CD1c-positive myeloid dendritic cell (primary cell): ENCODE measurements at regions not wholly inside any gene's neighbourhood (a gene's known extent, or its start where the extent isn't known, plus 50 kb on each side); places are given as distances from the start of the nearest gene placed in this dataset.
"Not testable (repeated sequence)": the region's sequence is repeated elsewhere in the genome, so short reads cannot be mapped to it uniquely, and the experiment has no call there.

ENCODE experiments used
- DNase-seq: peaks from one replicate; pipeline ENCODE4 v3.0.0-alpha.2; 2016; ENCODE audit errors: extremely low spot score

DNA sequence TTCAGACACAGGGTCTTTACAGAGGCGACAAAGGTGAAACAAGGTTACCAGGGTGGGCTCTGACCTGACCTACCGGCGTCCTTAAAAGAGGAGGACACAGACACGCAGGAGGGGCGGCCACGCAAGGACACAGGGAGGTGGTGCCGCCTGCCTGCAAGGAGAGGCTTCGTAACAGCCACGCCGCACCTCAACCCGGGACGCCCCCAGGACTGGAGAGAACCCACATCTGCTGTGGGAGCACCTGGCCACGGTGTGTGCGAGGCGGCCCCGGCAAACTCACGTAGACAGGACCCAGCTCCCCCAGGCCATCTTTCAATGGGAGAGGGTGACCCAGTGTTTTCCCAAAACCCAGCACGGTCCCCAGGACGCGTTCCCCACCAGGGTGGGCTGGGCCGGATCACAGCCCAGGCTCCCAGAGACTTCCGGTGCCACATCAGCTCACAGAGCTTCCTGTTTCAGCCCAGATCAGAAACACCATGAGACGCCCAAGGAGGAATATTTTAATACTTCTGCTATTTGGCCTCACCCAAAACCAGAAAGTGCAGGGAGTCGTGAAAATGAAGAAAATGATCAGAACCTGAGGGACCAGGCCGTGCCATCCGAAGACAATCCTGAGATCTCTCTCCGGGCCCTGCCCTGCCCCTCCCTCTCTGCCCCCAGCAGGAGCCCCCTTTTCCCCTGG, 5417.4 kb upstream of the TPTE start:
- not testable (repeated sequence) for DNase-seq

DNA sequence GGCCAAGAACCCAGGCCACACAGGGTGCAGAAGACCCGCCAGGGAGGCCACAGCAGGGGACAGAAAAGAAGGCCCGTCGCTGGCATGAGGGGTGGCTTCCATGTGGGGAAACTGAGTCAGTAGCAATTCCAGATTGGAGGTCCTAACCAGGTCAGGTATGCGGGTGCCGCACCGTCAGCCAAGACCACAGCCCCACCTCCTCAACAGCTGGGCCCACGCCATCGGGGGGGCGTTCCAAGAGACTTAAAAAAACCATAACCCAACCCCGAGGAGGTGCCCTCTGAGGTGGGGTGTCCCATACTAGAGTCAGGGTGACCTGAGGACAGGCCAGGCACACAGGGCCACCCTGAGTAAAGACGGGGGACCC, 5416.8 kb upstream of the TPTE start:
- DNase-seq = not testable (repeated sequence)

DNA sequence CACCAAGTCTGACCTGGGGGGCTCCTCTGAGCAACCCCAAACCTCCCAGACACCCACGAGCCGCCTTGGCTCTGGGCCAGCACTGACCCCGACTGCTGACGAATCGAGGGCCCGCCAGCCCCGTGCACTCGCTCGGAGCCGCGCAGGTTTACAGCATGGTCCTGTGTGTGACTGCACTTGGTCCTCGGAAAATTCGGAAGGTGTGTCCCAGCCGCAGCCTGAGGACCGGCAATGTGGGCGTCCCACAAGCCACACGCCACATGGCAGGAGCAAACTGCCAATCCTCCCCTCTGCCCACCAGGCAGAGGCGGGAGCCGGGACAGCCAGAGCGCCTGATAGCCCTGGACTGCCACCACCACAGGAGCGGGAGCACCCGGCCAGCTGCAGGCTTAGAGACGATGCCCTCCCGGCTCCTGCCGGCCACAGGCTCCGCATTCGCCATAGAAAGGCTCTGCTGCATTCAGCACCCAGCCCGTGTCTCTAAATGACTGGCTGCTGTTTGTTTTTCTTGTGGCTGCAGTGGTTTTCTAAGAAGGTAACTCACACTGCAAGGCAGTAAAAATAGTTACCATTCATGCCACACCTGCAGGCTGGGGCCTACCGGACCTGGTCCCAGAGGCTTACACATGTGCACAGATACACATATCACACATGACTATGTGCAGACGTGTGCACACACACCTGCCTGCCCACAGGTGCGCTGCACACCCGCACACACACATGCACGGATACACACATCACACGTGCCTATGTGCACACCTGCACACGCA, 5415.3 kb upstream of the TPTE start:
- peak; percentile 1 for DNase-seq

DNA sequence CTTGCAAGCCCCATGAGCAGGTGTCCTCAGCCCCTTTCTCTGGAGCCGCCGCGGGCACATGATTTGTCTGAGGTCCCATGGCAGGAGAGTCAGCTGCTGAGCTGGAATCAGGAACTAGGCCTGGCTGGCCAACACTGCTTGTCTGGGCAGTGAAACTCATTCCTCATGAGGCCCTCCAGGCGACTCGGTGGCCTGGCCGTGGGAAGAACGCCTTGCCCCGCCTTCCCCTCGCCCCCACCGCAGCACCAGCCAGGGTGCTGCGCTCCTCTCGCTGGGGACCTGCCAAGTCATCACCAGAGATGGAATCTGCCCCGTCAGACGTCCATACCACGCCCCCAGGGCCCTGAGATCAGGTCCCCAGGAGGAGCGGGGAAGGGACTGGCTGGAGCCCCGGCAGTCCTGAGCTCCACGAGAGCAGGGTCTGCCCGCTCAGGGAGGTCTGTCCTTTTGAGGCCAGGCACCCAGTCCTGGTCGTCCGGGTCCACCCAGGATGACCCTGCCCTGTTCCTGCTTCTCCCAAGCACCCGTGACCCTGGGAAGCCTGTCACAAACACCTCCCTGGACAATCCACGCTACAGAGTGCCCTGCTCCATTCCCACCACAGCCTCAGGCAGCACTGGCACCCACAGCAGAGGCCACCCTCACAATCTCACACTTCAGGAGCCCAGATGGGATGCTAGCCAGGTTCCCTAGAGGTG, 5414.5 kb upstream of the TPTE start:
- DNase-seq = not testable (repeated sequence)

DNA sequence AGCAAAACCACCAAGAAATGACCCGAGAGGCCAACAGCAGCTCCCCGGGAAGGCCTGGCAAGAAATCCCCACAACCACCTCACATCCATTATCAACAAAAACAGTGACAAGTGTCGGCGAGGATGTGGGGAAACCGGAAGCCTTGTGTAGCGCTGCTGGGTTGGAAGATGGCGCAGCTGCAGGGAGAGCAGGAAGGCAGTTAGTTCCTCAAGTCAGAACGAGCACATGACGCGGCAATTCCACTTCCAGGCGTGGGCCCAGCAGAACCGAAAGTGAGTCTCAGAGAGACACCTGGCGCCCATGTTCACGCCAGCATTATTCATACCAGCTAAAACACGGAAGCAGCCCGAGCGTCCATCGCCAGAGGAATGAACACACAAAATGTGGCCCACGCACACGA, 5413.7 kb upstream of the TPTE start:
- not testable (repeated sequence) for DNase-seq

DNA sequence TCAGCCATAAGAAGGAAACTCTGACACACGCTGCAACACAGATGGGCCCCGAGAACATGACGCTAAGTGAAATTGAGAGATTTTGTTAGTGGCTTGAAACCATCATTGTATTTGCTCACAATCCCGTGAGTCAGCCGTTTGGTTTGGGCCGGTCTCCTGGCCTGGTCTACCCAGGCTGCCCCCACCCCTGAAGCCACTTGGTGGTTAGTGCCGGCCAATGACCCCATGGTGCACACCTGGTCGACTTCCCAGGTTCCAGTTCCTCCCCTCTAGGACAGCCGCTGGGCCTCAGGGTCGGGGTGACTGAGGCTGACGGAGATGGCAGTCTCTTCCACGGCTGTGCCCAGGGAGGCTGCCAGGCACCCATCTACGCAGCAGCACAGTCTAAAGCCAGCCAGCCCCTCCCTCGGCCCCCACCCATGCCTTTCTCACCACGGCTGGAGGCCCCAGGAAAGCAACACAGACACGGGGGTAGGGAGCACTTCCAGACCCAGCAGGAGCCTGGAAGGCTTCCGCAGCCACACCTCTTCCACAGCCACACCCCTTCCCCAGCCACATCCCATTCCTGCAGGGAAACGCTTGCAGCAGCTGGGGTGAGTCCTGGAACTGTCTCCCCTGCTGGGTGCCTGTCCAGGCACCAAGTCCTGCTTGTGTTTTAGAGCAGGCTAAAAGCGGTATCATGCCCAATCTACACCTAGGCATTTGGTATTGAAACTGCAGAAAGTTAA, 5413.2 kb upstream of the TPTE start:
- not testable (repeated sequence) for DNase-seq

DNA sequence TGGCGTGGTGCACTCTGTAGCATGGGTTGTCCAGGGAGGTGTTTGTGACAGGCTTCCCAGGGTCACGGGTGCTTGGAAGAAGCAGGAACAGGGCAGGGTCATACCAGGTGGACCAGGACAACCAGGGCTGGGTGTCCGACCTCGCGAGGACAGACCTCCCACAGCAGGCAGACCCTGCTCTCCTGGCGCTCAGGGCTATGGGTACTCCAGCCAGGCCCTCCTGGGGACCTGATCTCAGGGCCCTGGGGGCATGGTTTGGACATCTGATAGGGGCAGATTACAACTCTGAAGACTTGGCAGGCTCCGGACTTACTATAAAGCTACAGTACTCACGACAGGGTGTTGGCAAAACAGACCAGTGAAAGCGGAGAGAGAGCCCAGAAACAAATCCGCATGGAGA, 5410.2 kb upstream of the TPTE start:
- not testable (repeated sequence) for DNase-seq

DNA sequence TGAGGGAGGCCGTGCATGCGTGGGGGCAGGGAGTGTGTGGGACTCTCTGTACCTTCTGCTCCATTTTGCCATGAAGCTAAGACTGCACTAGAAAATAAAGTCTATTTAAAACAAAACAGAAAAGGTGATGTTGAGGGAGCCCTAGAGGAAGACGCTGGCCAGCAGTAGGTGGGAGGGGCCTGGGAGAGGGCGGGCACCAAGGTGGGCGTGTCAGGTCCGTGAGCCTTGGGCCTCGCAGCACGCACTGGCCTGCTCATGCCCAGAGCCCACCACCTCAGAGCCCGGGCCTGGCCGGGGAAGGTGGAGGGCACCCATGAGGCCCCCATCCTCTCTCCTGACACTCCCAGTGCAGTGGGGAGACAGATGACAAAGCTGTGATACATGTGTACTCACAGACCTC, 5408.3 kb upstream of the TPTE start:
- not testable (repeated sequence) for DNase-seq

DNA sequence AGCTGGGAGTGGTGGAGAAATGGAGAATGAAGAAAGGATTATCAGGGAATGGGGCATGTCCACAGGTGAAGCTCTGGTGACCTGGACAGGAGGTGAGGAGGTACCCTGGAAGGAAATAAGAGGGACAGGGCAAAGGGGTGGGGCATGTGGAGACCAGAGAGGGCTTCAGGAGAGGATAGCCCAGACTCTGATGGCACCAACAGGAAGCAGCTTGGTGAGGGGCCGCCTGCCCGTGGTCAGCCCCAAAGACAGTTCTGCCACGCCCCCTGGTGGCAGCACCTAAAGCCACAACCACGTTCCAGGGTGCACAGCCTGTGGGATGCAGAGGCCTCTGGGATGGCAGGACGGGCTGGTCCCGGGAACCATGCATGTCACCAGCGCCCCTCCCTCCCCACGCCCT, 5406.9 kb upstream of the TPTE start:
- not testable (repeated sequence) for DNase-seq

DNA sequence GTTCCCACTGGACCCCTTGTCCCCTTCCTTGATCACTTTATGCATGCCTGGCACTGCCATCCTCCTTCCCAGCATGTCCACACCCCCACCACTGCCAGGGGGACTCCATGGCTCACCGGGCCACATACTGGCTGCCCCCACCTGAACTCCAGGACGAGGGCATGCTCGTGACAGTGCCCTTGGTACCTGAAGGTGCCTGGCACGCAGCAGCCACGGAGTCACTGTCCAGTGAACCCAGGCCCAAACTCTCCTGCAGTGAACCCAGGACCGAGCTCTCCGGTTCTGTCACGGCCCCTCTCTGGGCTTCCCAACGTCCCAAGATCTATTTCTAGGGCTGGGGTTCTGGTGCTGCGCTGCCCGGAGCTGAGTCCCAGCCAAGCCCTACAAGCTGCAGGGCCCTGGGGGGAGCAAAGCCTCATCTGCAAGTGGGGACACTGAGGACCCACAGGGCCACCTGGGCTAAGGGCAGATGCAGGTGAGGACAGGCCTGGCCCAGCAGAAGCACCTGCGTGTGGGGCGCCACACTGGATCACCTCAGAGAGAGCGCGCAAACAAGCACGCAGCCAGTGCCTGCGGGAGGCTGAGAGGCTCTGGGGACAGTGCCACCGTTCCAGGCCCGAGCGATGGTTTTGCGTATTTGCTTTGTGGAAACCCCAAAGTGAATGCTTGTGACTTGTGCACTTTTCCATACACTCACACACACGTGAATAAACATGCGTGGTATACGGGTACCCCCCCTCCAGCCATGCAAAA, 5406.3 kb upstream of the TPTE start:
- DNase-seq = not testable (repeated sequence)

DNA sequence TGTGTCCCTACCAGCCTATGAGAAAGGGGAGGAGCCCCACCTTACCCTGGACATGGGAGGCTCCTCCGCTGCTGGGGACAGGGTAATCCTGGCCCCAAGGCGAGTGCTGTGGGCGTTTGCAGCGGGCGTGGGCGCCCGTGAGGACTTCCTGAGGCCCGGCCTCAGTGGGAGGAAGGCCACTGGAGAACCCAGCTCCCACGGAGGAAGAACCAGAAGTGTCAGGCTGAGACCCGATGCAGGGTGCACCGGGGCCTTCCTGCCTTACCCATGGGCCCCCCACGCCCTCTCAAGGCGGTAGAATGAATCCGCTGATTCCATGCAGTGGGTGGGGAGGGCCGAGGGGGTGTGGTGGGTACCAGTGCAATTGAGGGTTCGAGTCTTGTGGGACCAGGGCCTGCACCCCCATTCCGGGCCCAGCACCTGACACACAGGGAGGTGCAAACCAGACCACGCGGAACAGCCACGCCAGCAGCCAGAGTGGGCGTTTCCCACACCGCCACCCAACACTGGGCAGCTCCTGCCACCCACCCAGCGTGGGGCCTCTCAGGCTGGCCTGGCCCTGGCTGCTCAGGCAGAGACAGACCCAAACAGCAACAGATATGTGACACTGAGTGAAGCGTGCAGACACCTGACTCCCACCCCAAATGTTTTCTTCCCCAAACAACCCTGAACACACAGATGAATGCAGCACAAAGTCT, 5405.6 kb upstream of the TPTE start:
- DNase-seq = peak; percentile 50

DNA sequence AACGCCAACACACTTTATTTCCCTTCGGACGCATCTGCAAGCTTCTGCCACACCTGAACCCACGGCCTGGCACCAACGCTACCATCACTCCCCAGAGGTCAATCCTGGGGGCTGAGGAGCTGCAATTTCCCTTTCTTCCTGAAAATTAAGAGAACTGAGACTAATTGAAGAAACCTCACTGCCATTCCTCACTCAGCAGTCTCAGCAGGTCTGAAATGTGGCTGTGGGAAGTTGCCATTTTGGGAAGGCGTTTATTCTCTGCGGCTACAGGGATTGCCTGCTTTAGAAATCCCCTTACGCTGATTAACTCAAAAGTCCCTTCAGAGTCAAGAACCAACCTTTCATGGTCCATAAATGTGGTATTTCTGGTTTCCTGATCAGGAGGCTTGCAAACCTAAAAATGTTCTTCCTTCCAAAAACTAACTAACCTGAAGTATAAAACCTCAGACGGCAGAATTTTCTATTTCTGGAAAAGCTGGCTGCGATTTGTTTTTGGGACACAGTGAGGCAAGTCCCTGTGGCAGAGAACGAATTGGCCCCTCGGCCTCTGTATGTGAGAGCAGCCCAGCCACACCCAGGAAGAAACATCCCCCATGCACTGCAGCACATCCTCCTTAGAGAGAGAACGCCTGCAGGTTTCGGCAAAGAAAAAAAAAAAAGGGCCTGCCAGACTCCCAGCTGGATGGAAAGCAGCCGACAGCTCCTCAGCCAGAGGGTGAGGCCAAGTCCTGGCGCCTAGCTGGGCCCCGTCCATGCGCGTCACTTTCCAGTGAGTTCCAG, 5404.8 kb upstream of the TPTE start:
- not testable (repeated sequence) for DNase-seq

DNA sequence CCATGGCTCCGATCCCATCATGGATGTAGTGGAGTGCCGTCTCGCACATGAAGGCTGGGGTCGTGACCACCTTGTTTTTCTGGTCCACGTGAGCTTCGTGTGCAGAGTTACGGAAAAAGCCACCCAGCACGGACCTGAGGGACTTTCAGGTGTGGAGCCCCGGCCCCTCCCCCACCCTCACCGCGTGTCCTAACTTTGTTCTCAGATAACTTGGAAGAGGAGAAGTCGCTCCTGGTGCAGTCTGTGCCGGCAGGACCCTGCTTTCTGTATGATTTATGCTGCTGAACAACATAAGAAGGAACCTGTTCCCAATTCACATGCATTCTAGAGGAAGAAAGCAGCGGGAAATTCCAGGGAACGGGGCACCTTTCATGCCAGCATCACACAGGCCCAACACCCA, 5404.2 kb upstream of the TPTE start:
- not testable (repeated sequence) for DNase-seq

DNA sequence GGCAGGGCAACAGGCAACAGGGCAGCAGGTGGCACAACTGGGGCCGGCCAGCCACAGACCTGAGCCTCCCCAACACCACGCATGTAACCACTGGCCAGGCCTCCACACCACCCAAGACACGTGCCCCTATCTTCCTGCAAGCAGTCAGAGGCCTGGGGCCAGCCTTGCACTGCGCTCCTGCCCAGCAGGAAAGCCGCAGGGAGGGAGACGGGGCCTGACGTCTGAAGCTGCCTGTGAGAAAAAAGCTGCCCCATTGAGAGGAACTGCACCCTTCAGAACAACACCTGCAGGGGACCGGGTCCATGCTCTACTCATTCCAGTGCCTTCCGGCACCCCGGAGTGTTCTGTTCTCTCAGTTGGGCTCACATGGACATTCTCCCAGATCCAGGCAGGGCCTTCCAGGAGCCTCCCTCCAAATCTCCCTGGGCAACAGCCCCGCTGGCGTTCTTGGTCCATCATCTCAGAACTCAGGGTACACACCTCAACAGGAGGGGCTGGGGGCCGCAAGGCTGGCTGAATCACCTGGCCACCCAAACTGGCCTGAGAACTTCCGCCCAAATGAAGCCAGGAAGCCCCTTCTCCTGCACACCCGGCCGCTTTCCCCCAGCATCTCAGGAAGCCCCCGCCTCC, 5403.6 kb upstream of the TPTE start:
- DNase-seq = peak; percentile 1

DNA sequence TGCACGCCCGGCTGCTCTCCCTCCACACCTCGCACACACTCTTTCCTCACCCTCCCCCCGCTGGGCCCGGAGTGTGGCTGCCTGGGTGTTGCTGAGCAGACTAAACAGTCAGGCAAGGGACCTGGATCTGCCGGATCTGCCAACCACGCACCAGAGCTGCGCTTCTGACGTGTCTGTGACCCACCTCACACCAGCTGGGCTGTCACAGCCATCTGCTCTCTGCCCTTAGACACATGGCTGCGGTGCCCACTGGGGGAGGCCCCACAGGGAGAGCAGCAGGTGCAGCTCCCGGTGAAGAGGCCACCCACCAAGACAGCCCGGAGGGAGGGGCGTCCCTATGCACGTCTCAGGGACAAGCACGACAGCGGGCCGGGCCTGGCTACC, 5403.1 kb upstream of the TPTE start:
- DNase-seq = not testable (repeated sequence)

DNA sequence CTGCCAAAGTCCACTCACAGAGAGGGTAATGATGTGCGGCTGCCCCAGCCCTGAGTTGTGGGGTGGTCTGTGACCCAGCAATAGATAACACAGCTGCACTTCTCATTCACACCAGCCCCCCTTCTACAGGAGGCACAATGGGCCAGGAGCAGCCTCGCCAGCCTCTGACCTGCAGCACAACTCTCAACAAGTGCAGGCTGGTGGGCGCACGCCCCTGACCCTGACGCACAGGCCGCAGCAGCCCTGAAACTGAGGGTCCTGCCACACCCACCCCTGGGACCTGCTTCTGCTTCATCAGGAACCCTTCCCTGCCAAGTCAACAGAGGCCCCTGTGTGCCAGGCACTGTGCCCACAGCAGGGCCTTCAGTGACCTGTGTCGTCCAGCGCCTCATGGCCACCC, 5402.2 kb upstream of the TPTE start:
- not testable (repeated sequence) for DNase-seq

DNA sequence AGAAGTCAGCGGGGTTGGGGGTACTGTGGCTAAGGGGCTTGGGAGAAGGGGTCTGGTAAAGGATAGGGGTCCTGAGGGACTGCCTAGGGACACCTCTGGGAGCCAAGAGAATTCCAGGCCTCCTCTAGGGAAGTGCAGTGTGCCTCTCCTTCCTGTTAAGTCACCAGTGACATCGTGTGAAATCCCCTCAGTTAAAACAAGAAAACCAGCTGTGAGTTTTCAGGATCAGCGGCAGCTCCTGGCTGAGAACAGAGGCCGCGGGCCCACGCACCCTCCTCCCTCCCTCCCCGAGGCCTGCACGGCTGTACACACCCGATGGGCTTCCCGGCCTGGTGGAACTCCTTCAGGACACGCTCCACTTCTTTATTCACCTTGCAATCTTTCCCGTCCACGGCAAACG, 5400.0 kb upstream of the TPTE start:
- DNase-seq = peak; percentile 4

DNA sequence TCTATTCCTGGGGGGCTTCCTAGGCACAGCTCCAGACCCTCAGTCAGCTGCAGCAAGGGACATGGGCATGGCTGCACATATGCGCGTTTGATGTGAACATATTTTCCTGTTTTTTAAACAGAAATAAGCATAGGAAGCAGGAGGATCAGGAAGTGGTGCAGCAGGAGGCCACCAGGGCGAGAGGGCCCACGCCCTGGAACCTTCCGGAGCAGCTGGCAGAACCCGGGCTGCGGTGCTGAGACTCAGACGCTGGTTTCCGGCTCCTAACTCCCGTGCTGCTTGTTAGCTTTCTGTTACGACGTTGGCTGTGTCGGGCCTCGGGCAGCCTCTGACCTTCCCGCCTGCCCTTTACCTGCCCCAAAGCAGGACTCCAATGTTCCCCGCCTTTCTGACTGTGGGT, 5399.5 kb upstream of the TPTE start:
- DNase-seq = not testable (repeated sequence)

DNA sequence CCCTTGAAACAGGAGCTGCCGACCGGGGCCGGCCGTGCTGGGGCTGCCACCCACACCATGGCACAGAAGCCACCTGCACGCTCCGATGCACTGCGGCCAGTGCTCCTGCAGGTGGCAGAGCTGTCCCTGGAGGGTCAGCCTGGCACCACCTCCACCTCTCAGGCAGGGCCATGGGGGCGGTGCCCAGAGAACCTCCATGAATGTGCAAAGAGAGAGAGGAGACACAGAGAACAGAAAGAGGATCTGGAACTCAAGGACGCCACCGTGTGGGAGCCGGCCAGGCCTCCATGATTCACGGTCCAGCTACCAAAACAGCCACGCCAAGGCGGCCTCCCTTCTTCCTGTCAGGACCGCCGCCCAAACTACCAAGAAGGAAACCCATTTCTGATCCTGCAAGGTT, 5397.7 kb upstream of the TPTE start:
- not testable (repeated sequence) for DNase-seq
